Astrocyte (in vitro differentiated cells and primary cell): ENCODE measurements at regions not wholly inside any gene's neighbourhood (a gene's known extent, or its start where the extent isn't known, plus 50 kb on each side); places are given as distances from the start of the nearest gene placed in this dataset.
A peak's percentile ranks its signal among the peaks of the same experiment; 100 is the strongest.

ENCODE experiments used
- DNase-seq: peaks from one replicate; pipeline ENCODE4 v3.0.0-alpha.2; 2010; ENCODE audit warnings: low read depth
- FAIRE-seq: peaks from 2 replicates; lab custom pipeline; 2011; peaks lifted over from hg19 to GRCh38; lab: Jason Lieb, UNC
- H2AFZ ChIP-seq: 2 replicates; pipeline ENCODE4 v1.6.0; 2012; ENCODE audit warnings: low read depth, low read length, inconsistent platforms
- H3K27ac ChIP-seq: 2 replicates; pipeline ENCODE4 v1.5.1; 2011; ENCODE audit warnings: low read depth, low read length, inconsistent platforms
- H3K27me3 ChIP-seq: 2 replicates; pipeline ENCODE4 v1.6.0; 2011; ENCODE audit warnings: low read length, inconsistent platforms; ENCODE audit not compliant: insufficient read depth
- H3K36me3 ChIP-seq: 2 replicates; pipeline ENCODE4 v1.5.1; 2011; ENCODE audit warnings: low read length, inconsistent platforms; ENCODE audit not compliant: insufficient read depth
- H3K4me1 ChIP-seq: 2 replicates; pipeline ENCODE4 v1.5.1; 2011; ENCODE audit warnings: low read length, inconsistent platforms; ENCODE audit not compliant: insufficient read depth
- H3K4me2 ChIP-seq: 2 replicates; pipeline ENCODE4 v1.6.0; 2012; ENCODE audit warnings: low read length, inconsistent platforms
- H3K4me3 ChIP-seq: 2 replicates; pipeline ENCODE4 v1.5.1; 2011; ENCODE audit warnings: low read depth, mild to moderate bottlenecking, low read length, inconsistent platforms; ENCODE audit not compliant: insufficient read depth
- H3K79me2 ChIP-seq: 2 replicates; pipeline ENCODE4 v1.6.0; 2012; ENCODE audit warnings: mild to moderate bottlenecking, low read length, inconsistent platforms; ENCODE audit not compliant: insufficient read depth
- H3K9ac ChIP-seq: 2 replicates; pipeline ENCODE4 v1.6.0; 2012; ENCODE audit warnings: mild to moderate bottlenecking, low read length, inconsistent platforms
- H3K9me3 ChIP-seq: 2 replicates; pipeline ENCODE4 v1.5.1; 2012; ENCODE audit warnings: low read depth, mild to moderate bottlenecking, low read length, inconsistent platforms; ENCODE audit not compliant: insufficient read depth
- H4K20me1 ChIP-seq: 2 replicates; pipeline ENCODE4 v1.6.0; 2012; ENCODE audit warnings: low read length, inconsistent platforms; ENCODE audit not compliant: insufficient read depth
- H3K27ac Mint-ChIP-seq: one replicate; pipeline ENCODE4 v1.8.0; 2021; ENCODE audit warnings: mild to moderate bottlenecking, mixed read lengths; ENCODE audit not compliant: unreplicated experiment
- H3K27me3 Mint-ChIP-seq: one replicate; pipeline ENCODE4 v1.8.0; 2021; ENCODE audit warnings: low read depth, mixed read lengths; ENCODE audit not compliant: unreplicated experiment
- H3K36me3 Mint-ChIP-seq: one replicate; pipeline ENCODE4 v1.8.0; 2021; ENCODE audit warnings: low read depth, mixed read lengths; ENCODE audit not compliant: unreplicated experiment
- H3K4me1 Mint-ChIP-seq: one replicate; pipeline ENCODE4 v1.8.0; 2021; ENCODE audit warnings: low read depth, mixed read lengths; ENCODE audit not compliant: unreplicated experiment
- H3K4me3 Mint-ChIP-seq: one replicate; pipeline ENCODE4 v1.8.0; 2021; ENCODE audit warnings: mild to moderate bottlenecking, moderate library complexity, mixed read lengths; ENCODE audit not compliant: unreplicated experiment
- H3K9me3 Mint-ChIP-seq: one replicate; pipeline ENCODE4 v1.8.0; 2021; ENCODE audit warnings: mild to moderate bottlenecking, mixed read lengths; ENCODE audit not compliant: unreplicated experiment
- EZH2 ChIP-seq: IDR thresholded peaks from 2 replicates; pipeline ENCODE4 v1.6.1; 2012; ENCODE audit warnings: mild to moderate bottlenecking, low read length, inconsistent platforms; ENCODE audit not compliant: insufficient read depth
- TF ChIP-seq, protein P1 (sequence below): IDR thresholded peaks from 2 replicates; pipeline ENCODE4 v1.5.1; 2011; ENCODE audit warnings: low read depth, mild to moderate bottlenecking, inconsistent platforms, low read length, moderate library complexity; ENCODE audit not compliant: insufficient read depth

DNA sequence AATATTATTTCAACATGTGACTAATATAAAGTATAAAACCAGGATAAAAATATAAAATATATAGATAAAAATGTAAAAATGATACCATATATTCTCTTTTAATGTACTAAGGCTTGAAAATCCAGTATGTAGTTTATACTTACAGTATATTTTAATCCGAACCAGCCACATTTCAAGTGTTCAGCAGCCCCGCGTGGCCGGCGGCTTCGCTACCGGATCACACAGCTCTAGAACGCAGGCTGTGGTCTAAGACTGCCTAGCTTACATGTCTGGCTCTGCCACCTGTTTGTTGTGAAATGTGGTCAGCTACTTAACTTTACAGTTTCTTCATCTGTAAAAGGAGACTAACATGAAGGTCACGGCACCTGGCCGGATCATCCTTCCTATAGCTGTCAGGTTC, 189.7 kb upstream of the TBX3 start:
- FAIRE-seq: no peak

DNA sequence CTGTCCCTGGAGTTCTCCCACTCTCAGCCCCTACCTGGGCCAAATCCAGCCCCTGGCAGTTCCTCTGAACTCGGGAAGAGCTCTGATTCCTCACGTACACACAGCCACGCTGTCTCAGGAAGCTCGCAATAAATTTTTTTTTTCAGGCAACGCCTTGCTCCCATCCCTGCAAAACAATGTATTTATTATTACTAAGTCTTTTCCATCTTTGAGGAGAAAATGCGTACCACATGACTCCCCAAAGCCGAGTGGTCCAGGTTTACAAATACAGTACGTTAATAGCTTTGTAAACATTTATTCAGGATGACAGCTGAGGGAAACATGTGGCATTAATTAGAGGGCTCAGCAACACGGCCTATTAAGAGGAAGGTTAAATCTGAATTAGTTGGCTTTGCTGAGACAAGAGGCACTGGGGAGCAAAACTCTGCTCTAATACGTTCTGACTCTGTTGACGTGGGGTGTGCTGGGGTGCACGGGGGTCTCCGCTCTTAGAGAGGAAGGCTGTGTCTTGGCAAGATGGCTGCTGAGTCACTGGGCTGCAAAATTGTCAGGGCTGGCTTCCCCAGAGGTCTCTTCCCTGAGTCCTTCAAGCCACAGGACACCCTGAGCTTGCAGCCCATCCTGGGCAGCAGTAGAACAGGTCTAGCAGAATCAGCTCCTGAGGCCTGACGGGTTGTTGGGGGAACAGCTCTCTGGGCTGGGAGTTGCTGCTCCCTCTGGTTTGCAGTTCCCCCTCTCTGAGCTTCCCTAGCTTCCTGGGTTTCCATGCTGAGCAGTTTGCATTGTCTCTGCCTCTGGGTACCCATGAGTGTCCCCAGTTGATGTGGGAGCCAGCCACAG, 185.2 kb upstream of the TBX3 start:
- FAIRE-seq: no peak
- no peak overlapping the region for H3K9ac ChIP-seq
- no peak overlapping the region for H3K27ac ChIP-seq
- Mint-ChIP-seq H3K4me3 (no peak overlapping the region), H3K4me1 (no peaks in the 10 kb centered on the region), H3K27me3 (peaks cover 21% of the 10 kb centered on the region), H3K36me3 (no peaks in the 10 kb centered on the region), H3K27ac (no peak overlapping the region), H3K9me3 (no peaks in the 10 kb centered on the region)
- no peak overlapping the region for H2AFZ ChIP-seq
- H3K36me3 ChIP-seq: no peaks in the 10 kb centered on the region
- H3K9me3 ChIP-seq: no peaks in the 10 kb centered on the region
- H4K20me1 ChIP-seq: no peaks in the 10 kb centered on the region
- peak; percentile 6 for DNase-seq
- no peak overlapping the region for H3K4me2 ChIP-seq
- peaks cover 2% of the 10 kb centered on the region for H3K27me3 ChIP-seq
- H3K79me2 ChIP-seq: no peaks in the 10 kb centered on the region
- no peaks in the 10 kb centered on the region for H3K4me1 ChIP-seq
- no peak overlapping the region for H3K4me3 ChIP-seq
- TF ChIP-seq, protein P1, sequence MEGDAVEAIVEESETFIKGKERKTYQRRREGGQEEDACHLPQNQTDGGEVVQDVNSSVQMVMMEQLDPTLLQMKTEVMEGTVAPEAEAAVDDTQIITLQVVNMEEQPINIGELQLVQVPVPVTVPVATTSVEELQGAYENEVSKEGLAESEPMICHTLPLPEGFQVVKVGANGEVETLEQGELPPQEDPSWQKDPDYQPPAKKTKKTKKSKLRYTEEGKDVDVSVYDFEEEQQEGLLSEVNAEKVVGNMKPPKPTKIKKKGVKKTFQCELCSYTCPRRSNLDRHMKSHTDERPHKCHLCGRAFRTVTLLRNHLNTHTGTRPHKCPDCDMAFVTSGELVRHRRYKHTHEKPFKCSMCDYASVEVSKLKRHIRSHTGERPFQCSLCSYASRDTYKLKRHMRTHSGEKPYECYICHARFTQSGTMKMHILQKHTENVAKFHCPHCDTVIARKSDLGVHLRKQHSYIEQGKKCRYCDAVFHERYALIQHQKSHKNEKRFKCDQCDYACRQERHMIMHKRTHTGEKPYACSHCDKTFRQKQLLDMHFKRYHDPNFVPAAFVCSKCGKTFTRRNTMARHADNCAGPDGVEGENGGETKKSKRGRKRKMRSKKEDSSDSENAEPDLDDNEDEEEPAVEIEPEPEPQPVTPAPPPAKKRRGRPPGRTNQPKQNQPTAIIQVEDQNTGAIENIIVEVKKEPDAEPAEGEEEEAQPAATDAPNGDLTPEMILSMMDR: no peak

More for the DNA sequence above, 189.7 kb upstream of the TBX3 start:
- no peaks in the 10 kb centered on the region for H3K36me3 ChIP-seq
- no peak overlapping the region for H3K4me3 ChIP-seq
- DNase-seq: no peak
- Mint-ChIP-seq H3K36me3 (no peaks in the 10 kb centered on the region), H3K9me3 (no peaks in the 10 kb centered on the region), H3K4me3 (no peak overlapping the region), H3K27me3 (peaks cover 11% of the 10 kb centered on the region), H3K4me1 (no peaks in the 10 kb centered on the region), H3K27ac (no peak overlapping the region)
- H2AFZ ChIP-seq: no peak overlapping the region
- no peaks in the 10 kb centered on the region for H3K27me3 ChIP-seq
- H3K79me2 ChIP-seq: no peaks in the 10 kb centered on the region
- no peak overlapping the region for H3K27ac ChIP-seq
- H3K9me3 ChIP-seq: no peaks in the 10 kb centered on the region
- no peaks in the 10 kb centered on the region for H4K20me1 ChIP-seq
- H3K4me1 ChIP-seq: no peaks in the 10 kb centered on the region
- H3K4me2 ChIP-seq: no peak overlapping the region
- no peak overlapping the region for H3K9ac ChIP-seq
- TF ChIP-seq EZH2: no peak
- TF ChIP-seq, protein P1: no peak

DNA sequence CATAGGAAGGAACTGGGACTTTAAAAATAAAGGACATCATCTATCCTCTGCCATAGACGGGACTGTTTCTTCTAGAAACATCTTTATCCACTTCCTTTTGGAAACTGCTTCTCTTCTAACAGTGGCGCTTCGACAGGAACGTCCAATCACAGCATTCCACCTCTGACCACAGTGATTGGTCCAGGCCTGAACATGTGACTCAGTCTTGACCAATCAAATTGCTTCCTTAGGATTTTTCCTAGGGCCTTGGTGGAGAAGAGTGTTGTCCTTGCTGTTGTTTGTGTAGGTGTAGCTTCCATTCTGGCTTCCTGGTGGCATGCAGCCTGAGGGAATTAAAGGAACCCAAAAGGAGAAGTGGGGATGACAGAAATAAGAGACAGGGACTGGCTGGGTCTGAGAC, 182.4 kb upstream of the TBX3 start:
- H4K20me1 ChIP-seq: no peaks in the 10 kb centered on the region
- H3K27me3 ChIP-seq: peaks cover 2% of the 10 kb centered on the region
- H2AFZ ChIP-seq: no peak overlapping the region
- DNase-seq: no peak
- TF ChIP-seq, protein P1: no peak
- TF ChIP-seq EZH2: no peak
- H3K4me3 ChIP-seq: no peak overlapping the region
- Mint-ChIP-seq H3K36me3 (no peaks in the 10 kb centered on the region), H3K4me3 (no peak overlapping the region), H3K4me1 (no peaks in the 10 kb centered on the region), H3K9me3 (peaks cover 2% of the 10 kb centered on the region), H3K27me3 (peaks cover 32% of the 10 kb centered on the region), H3K27ac (no peak overlapping the region)
- H3K79me2 ChIP-seq: no peaks in the 10 kb centered on the region
- no peaks in the 10 kb centered on the region for H3K4me1 ChIP-seq
- H3K9me3 ChIP-seq: no peaks in the 10 kb centered on the region
- H3K9ac ChIP-seq: no peak overlapping the region
- no peaks in the 10 kb centered on the region for H3K36me3 ChIP-seq
- no peak overlapping the region for H3K27ac ChIP-seq
- no peak overlapping the region for H3K4me2 ChIP-seq
- no peak for FAIRE-seq
